ENCODE measurements at regions not wholly inside any gene's neighbourhood (a gene's known extent, or its start where the extent isn't known, plus 50 kb on each side); places are given as distances from the start of the nearest gene placed in this dataset.
"Not testable (repeated sequence)": the region's sequence is repeated elsewhere in the genome, so short reads cannot be mapped to it uniquely, and the experiment has no call there.

- H3K27ac ChIP-seq, result no peak overlapping the region
- H3K4me1 ChIP-seq (ENCODE audit: control insufficient read depth in 1 of 2, low read depth in 2 of 2), result no peaks in the 10 kb centered on the region
- no peak for DNase-seq (ENCODE audit: low spot score)
- no peaks in the 10 kb centered on the region for H3K36me3 ChIP-seq
- no peak for ATAC-seq (ENCODE audit: insufficient number of reproducible peaks, low FRiP score, low read depth)
- H3K27me3 ChIP-seq (replicated peaks; ENCODE audit: insufficient read depth), result no peaks in the 10 kb centered on the region
- no peak overlapping the region for H3K4me3 ChIP-seq
- no peaks in the 10 kb centered on the region for H3K9me3 ChIP-seq
- TF ChIP-seq CTCF (IDR thresholded peaks at IDR 0.05), result no peak
Measured at GRCh38 chr4:3945511-3946290, 179.5 kb downstream of the ADRA2C start.

GRCh38 chr4:3946553-3946952 lies 180.4 kb downstream of the ADRA2C start:
- H3K4me3 ChIP-seq; H3K36me3 ChIP-seq; ATAC-seq (ENCODE audit: insufficient number of reproducible peaks, low FRiP score, low read depth); H3K27ac ChIP-seq; H3K4me1 ChIP-seq (ENCODE audit: control insufficient read depth in 1 of 2, low read depth in 2 of 2); H3K27me3 ChIP-seq (replicated peaks; ENCODE audit: insufficient read depth); H3K9me3 ChIP-seq; DNase-seq (ENCODE audit: low spot score): not testable (repeated sequence)

GRCh38 chr4:3947761-3948160 lies 181.6 kb downstream of the ADRA2C start:
- ATAC-seq (ENCODE audit: insufficient number of reproducible peaks, low FRiP score, low read depth); DNase-seq (ENCODE audit: low spot score); H3K9me3 ChIP-seq; H3K27me3 ChIP-seq (replicated peaks; ENCODE audit: insufficient read depth); H3K4me1 ChIP-seq (ENCODE audit: control insufficient read depth in 1 of 2, low read depth in 2 of 2); H3K27ac ChIP-seq; H3K4me3 ChIP-seq; H3K36me3 ChIP-seq: not testable (repeated sequence)

- not testable (repeated sequence) for H3K9me3 ChIP-seq; ATAC-seq (ENCODE audit: insufficient number of reproducible peaks, low FRiP score, low read depth); H3K4me3 ChIP-seq; H3K27me3 ChIP-seq (replicated peaks; ENCODE audit: insufficient read depth); H3K36me3 ChIP-seq; H3K27ac ChIP-seq; H3K4me1 ChIP-seq (ENCODE audit: control insufficient read depth in 1 of 2, low read depth in 2 of 2); DNase-seq (ENCODE audit: low spot score)
Measured at GRCh38 chr4:3948210-3948609, 182.0 kb downstream of the ADRA2C start.

GRCh38 chr4:3949916-3950315 lies 183.7 kb downstream of the ADRA2C start:
- H3K36me3 ChIP-seq; H3K9me3 ChIP-seq; DNase-seq (ENCODE audit: low spot score); ATAC-seq (ENCODE audit: insufficient number of reproducible peaks, low FRiP score, low read depth); H3K4me3 ChIP-seq; H3K4me1 ChIP-seq (ENCODE audit: control insufficient read depth in 1 of 2, low read depth in 2 of 2); H3K27me3 ChIP-seq (replicated peaks; ENCODE audit: insufficient read depth); H3K27ac ChIP-seq: not testable (repeated sequence)
- peak; percentile 18 for TF ChIP-seq CTCF (IDR thresholded peaks at IDR 0.05)

- DNase-seq (ENCODE audit: low spot score); H3K27ac ChIP-seq; H3K4me3 ChIP-seq; H3K4me1 ChIP-seq (ENCODE audit: control insufficient read depth in 1 of 2, low read depth in 2 of 2); ATAC-seq (ENCODE audit: insufficient number of reproducible peaks, low FRiP score, low read depth); H3K9me3 ChIP-seq; H3K36me3 ChIP-seq; H3K27me3 ChIP-seq (replicated peaks; ENCODE audit: insufficient read depth): not testable (repeated sequence)
Measured at GRCh38 chr4:3952443-3953139, 186.4 kb downstream of the ADRA2C start.

- not testable (repeated sequence) for ATAC-seq (ENCODE audit: insufficient number of reproducible peaks, low FRiP score, low read depth); H3K27ac ChIP-seq; H3K4me1 ChIP-seq (ENCODE audit: control insufficient read depth in 1 of 2, low read depth in 2 of 2); H3K36me3 ChIP-seq; H3K4me3 ChIP-seq; DNase-seq (ENCODE audit: low spot score); H3K27me3 ChIP-seq (replicated peaks; ENCODE audit: insufficient read depth); H3K9me3 ChIP-seq
Measured at GRCh38 chr4:3953140-3953489, 186.9 kb downstream of the ADRA2C start.

GRCh38 chr4:3954540-3955320 lies 188.5 kb downstream of the ADRA2C start:
- Histone ChIP-seq H3K27ac (peak overlapping the region; percentile 60 to 72), H3K4me3 (peak overlapping the region; percentile 73)
- H3K9me3 ChIP-seq; H3K4me1 ChIP-seq (ENCODE audit: control insufficient read depth in 1 of 2, low read depth in 2 of 2); H3K36me3 ChIP-seq; H3K27me3 ChIP-seq (replicated peaks; ENCODE audit: insufficient read depth); ATAC-seq (ENCODE audit: insufficient number of reproducible peaks, low FRiP score, low read depth): not testable (repeated sequence)
- peak; percentile 59 for DNase-seq (ENCODE audit: low spot score)

- H3K4me1 ChIP-seq (ENCODE audit: control insufficient read depth in 1 of 2, low read depth in 2 of 2); H3K36me3 ChIP-seq; H3K27me3 ChIP-seq (replicated peaks; ENCODE audit: insufficient read depth); H3K9me3 ChIP-seq: not testable (repeated sequence)
- peak overlapping the region; percentile 73 for H3K4me3 ChIP-seq
- peak; percentile 99 for ATAC-seq (ENCODE audit: insufficient number of reproducible peaks, low FRiP score, low read depth)
- peak; percentile 99 for DNase-seq (ENCODE audit: low spot score)
- peak overlapping the region; percentile 60 to 72 for H3K27ac ChIP-seq
Measured at GRCh38 chr4:3955321-3956164, 189.4 kb downstream of the ADRA2C start.
